ENCODE measurements at regions not wholly inside any gene's neighbourhood (a gene's known extent, or its start where the extent isn't known, plus 50 kb on each side); places are given as distances from the start of the nearest gene placed in this dataset.

GRCh38 chr9:107630156-107630555 is 140.6 kb upstream of the KLF4 start:
- no peak for DNase-seq (ENCODE audit: low spot score)
- H3K4me1 ChIP-seq (ENCODE audit: insufficient read depth, low read length), result no peaks in the 10 kb centered on the region
- no peaks in the 10 kb centered on the region for H3K79me2 ChIP-seq (ENCODE audit: insufficient read depth, low read length)
- in situ Hi-C loops (cut with HindIII; ENCODE audit: extremely low pct_ligation_motif_present, low pct_unique_long_range_greater_than_20kb), result no loop called here
- FAIRE-seq, result no peak
- intact Hi-C loops (cut with micrococcal nuclease; ENCODE audit: unreplicated experiment), result no loop called here
- ATAC-seq, result no peak
- BruUV-seq (replicated peaks), result no TSS peak
- H3K4me2 ChIP-seq (ENCODE audit: low read depth, low read length), result no peak overlapping the region
- ChIA-PET CTCF (ENCODE audit: low intra/inter-chr PET ratio, low total read pairs) (no interaction called here), POLR2A (no interaction called here)
- TF ChIP-seq PRPF4 (IDR thresholded peaks at IDR 0.05; ENCODE audit: low read depth, low read length, poor library complexity, severe bottlenecking) (no peak), HCFC1 (IDR thresholded peaks at IDR 0.05; ENCODE audit: low read depth, low read length) (no peak)
- H3K9me3 ChIP-seq (ENCODE audit: low read length), result no peaks in the 10 kb centered on the region
- WGBS (ENCODE audit: low lambda C conversion rate), result 73% methylated on average over 6 of the region's 6 CpGs
- H3K9ac ChIP-seq (ENCODE audit: insufficient read depth, low read depth, low read length), result no peak overlapping the region
- H2AFZ ChIP-seq (ENCODE audit: low read length), result no peak overlapping the region
- peaks cover 0 to 7% of the 10 kb centered on the region in 2 experiments; a peak in 2 of 5 replicates for H3K27me3 ChIP-seq (ENCODE audit: control insufficient read depth in 1 of 2, insufficient read depth in 2 of 2, low read length in 2 of 2)
- H3K36me3 ChIP-seq (replicated peaks in 1 of 2; ENCODE audit: control insufficient read depth in 1 of 2, insufficient read depth in 2 of 2, low read length in 2 of 2), result no peaks in the 10 kb centered on the region
- H3K27ac ChIP-seq (ENCODE audit: extremely low read length, insufficient read depth, low read length), result no peak overlapping the region
- no peak overlapping the region for H3K4me3 ChIP-seq (replicated peaks in 1 of 3; ENCODE audit: insufficient read depth in 1 of 3, low read depth in 2 of 3, low read length in 3 of 3)
- H4K20me1 ChIP-seq (ENCODE audit: insufficient read depth, low read length), result no peaks in the 10 kb centered on the region

GRCh38 chr9:107628444-107628843 is 138.9 kb upstream of the KLF4 start:
- TF ChIP-seq KLF6 (CRISPR knock-in tag; IDR thresholded peaks at IDR 0.05) (no peak), MAFK (conservative IDR thresholded peaks at IDR 0.05 in 1 of 2, IDR thresholded peaks at IDR 0.05 in 1 of 2; ENCODE audit: low read length in 2 of 2) (peak; percentile 31 to 50; a peak in 2 of 4 replicates)
- FAIRE-seq, result no peak
- no peak overlapping the region for H2AFZ ChIP-seq (ENCODE audit: low read length)
- H3K4me1 ChIP-seq (ENCODE audit: insufficient read depth, low read length), result no peaks in the 10 kb centered on the region
- ChIA-PET POLR2A (no interaction called here), CTCF (ENCODE audit: low intra/inter-chr PET ratio, low total read pairs) (no interaction called here)
- H3K4me3 ChIP-seq (replicated peaks in 1 of 3; ENCODE audit: insufficient read depth in 1 of 3, low read depth in 2 of 3, low read length in 3 of 3), result no peak overlapping the region
- no peak overlapping the region for H3K4me2 ChIP-seq (ENCODE audit: low read depth, low read length)
- H3K27me3 ChIP-seq (ENCODE audit: control insufficient read depth in 1 of 2, insufficient read depth in 2 of 2, low read length in 2 of 2), result peaks cover 0 to 2% of the 10 kb centered on the region in 2 experiments; a peak in 2 of 5 replicates
- WGBS (ENCODE audit: low lambda C conversion rate), result 55% methylated on average over 11 of the region's 11 CpGs
- intact Hi-C loops (cut with micrococcal nuclease; ENCODE audit: unreplicated experiment) (no loop called here), in situ Hi-C loops (cut with HindIII; ENCODE audit: extremely low pct_ligation_motif_present, low pct_unique_long_range_greater_than_20kb) (no loop called here)
- H3K79me2 ChIP-seq (ENCODE audit: insufficient read depth, low read length), result no peaks in the 10 kb centered on the region
- ATAC-seq, result no peak
- no peak overlapping the region for H3K27ac ChIP-seq (ENCODE audit: extremely low read length, insufficient read depth, low read length)
- H3K9me3 ChIP-seq (ENCODE audit: low read length), result no peaks in the 10 kb centered on the region
- no peak for DNase-seq (ENCODE audit: low spot score)
- no peak overlapping the region for H3K9ac ChIP-seq (ENCODE audit: insufficient read depth, low read depth, low read length)
- no peaks in the 10 kb centered on the region for H4K20me1 ChIP-seq (ENCODE audit: insufficient read depth, low read length)
- BruUV-seq (replicated peaks), result no TSS peak
- no peaks in the 10 kb centered on the region for H3K36me3 ChIP-seq (replicated peaks in 1 of 2; ENCODE audit: control insufficient read depth in 1 of 2, insufficient read depth in 2 of 2, low read length in 2 of 2)

Data from HepG2 (cell line).